HG03575 (cell line): ENCODE measurements at regions not wholly inside any gene's neighbourhood (a gene's known extent, or its start where the extent isn't known, plus 50 kb on each side); places are given as distances from the start of the nearest gene placed in this dataset.
"Not testable (repeated sequence)": the region's sequence is repeated elsewhere in the genome, so short reads cannot be mapped to it uniquely, and the experiment has no call there.

Experiments used
- ATAC-seq: cut with Tn5 transposase; IDR thresholded peaks from one replicate; pipeline ENCODE4 v1.9.1; 2021; ENCODE audit not compliant: unreplicated experiment, insufficient number of reproducible peaks, low FRiP score; ENCODE audit errors: extremely low read depth

- ATAC-seq: no peak
These were observed 279.4 kb downstream of the CD83 start for GRCh38 chr6:14396826-14397517.

- ATAC-seq: no peak
These were observed 279.9 kb downstream of the CD83 start for GRCh38 chr6:14397518-14397901.

GRCh38 chr6:14398953-14399352 is 281.4 kb downstream of the CD83 start:
- ATAC-seq: no peak

- ATAC-seq: no peak
These were observed 282.1 kb downstream of the CD83 start for GRCh38 chr6:14399635-14400034.

- no peak for ATAC-seq
These were observed 283.7 kb downstream of the CD83 start for GRCh38 chr6:14401246-14401645.

GRCh38 chr6:14406614-14407331 is 289.2 kb downstream of the CD83 start:
- no peak for ATAC-seq

GRCh38 chr6:14408446-14408845 is 290.9 kb downstream of the CD83 start:
- no peak for ATAC-seq

- ATAC-seq: no peak
These were observed 294.5 kb downstream of the CD83 start for GRCh38 chr6:14412026-14412425.

GRCh38 chr6:14415452-14415851 is 297.9 kb downstream of the CD83 start:
- ATAC-seq: no peak

- ATAC-seq: no peak
These were observed 299.8 kb downstream of the CD83 start for GRCh38 chr6:14417377-14417776.

GRCh38 chr6:14419224-14419623 is 301.7 kb downstream of the CD83 start:
- ATAC-seq: not testable (repeated sequence)

- ATAC-seq: no peak
These were observed 304.5 kb downstream of the CD83 start for GRCh38 chr6:14422061-14422460.

- no peak for ATAC-seq
These were observed 305.3 kb downstream of the CD83 start for GRCh38 chr6:14422917-14423316.

- no peak for ATAC-seq
These were observed 305.8 kb downstream of the CD83 start for GRCh38 chr6:14423330-14423729.

- ATAC-seq: no peak
These were observed 306.4 kb downstream of the CD83 start for GRCh38 chr6:14423955-14424354.

GRCh38 chr6:14425805-14426204 is 308.2 kb downstream of the CD83 start:
- ATAC-seq: no peak

- no peak for ATAC-seq
These were observed 308.7 kb downstream of the CD83 start for GRCh38 chr6:14426281-14426680.

GRCh38 chr6:14428269-14428668 is 310.7 kb downstream of the CD83 start:
- ATAC-seq: no peak

- no peak for ATAC-seq
These were observed 311.8 kb downstream of the CD83 start for GRCh38 chr6:14429396-14429795.

- ATAC-seq: no peak
These were observed 312.6 kb downstream of the CD83 start for GRCh38 chr6:14430218-14430617.
